Activated naive CD4-positive, alpha-beta T cell treated with anti-CD3 and anti-CD28 coated beads for 36 hours (primary cell): ENCODE measurements at regions not wholly inside any gene's neighbourhood (a gene's known extent, or its start where the extent isn't known, plus 50 kb on each side); places are given as distances from the start of the nearest gene placed in this dataset.

ENCODE experiments used
- CTCF ChIA-PET: fragments of 350-600 bp; sonication (Branson Sonifier 250); formaldehyde crosslinking; loops from one replicate; lab custom pipeline; 2021; ENCODE audit warnings: antibody characterized with exemption; lab: Charles Lee
- DNase-seq: peaks from one replicate; pipeline ENCODE4 v3.0.0-alpha.2; 2020
- H3K27ac Mint-ChIP-seq: one replicate; pipeline ENCODE4 v1.8.0; 2021; ENCODE audit warnings: mild to moderate bottlenecking, mixed read lengths
- H3K27me3 Mint-ChIP-seq: one replicate; pipeline ENCODE4 v1.8.0; 2021; ENCODE audit warnings: low read depth, mixed read lengths
- H3K36me3 Mint-ChIP-seq: one replicate; pipeline ENCODE4 v1.8.0; 2021; ENCODE audit warnings: low read depth, mixed read lengths
- H3K4me1 Mint-ChIP-seq: one replicate; pipeline ENCODE4 v1.8.0; 2021; ENCODE audit warnings: low read depth, mixed read lengths
- H3K4me3 Mint-ChIP-seq: one replicate; pipeline ENCODE4 v1.8.0; 2021; ENCODE audit warnings: mild to moderate bottlenecking, moderate library complexity, mixed read lengths
- H3K9me3 Mint-ChIP-seq: one replicate; pipeline ENCODE4 v1.8.0; 2021; ENCODE audit warnings: mixed read lengths
- intact Hi-C: fragments of 100-400 bp; cut with micrococcal nuclease; formaldehyde crosslinking; loops from one replicate; pipeline ENCODE4 v1.15.1; 2023

- Mint-ChIP-seq H3K36me3 (no peaks in the 10 kb centered on the region), H3K4me3 (no peak overlapping the region), H3K27me3 (no peaks in the 10 kb centered on the region), H3K4me1 (no peaks in the 10 kb centered on the region), H3K27ac (no peak overlapping the region), H3K9me3 (no peaks in the 10 kb centered on the region)
- intact Hi-C loops, result no loop called here
- DNase-seq, result no peak
- CTCF ChIA-PET, result no interaction called here
Observed at GRCh38 chr6:22471746-22472145, 97.6 kb upstream of the HDGFL1 start.

DNA sequence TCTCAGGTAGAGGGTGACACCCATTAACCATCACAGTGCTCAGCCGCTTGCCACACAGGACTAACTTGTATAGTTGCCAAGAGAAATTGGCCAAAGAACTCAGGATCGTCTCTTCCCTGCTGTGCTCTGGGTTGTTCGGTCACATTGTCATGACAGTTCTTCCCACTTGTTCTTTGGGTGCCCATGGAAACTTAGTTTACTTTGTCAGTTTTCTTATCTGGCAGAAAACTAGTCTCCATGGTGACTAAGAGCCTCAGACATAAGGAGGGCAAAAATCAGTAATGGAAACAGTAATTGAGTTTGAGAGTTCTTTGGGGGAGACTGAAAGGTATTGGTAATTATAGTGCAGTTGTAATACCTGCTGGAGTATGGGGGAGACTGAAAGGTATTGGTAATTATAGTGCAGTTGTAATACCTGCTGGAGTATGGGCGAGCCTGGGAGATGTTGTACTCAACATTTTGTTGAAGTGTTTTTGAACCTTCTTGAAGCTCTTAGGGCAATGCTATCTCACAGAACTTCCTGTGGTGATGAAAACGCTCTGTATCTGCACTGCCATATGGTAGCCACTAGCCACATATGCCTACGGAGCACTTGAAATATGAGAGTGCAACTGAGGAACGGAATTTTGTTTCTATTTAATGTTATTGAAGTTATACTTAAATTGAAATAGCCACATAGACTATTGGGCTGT is 95.2 kb upstream of the HDGFL1 start:
- Mint-ChIP-seq H3K9me3 (no peaks in the 10 kb centered on the region), H3K4me1 (no peaks in the 10 kb centered on the region), H3K4me3 (no peak overlapping the region), H3K27me3 (no peaks in the 10 kb centered on the region), H3K36me3 (no peaks in the 10 kb centered on the region), H3K27ac (no peak overlapping the region)
- CTCF ChIA-PET, result no interaction called here
- DNase-seq, result no peak
- intact Hi-C loops, result no loop called here

DNA sequence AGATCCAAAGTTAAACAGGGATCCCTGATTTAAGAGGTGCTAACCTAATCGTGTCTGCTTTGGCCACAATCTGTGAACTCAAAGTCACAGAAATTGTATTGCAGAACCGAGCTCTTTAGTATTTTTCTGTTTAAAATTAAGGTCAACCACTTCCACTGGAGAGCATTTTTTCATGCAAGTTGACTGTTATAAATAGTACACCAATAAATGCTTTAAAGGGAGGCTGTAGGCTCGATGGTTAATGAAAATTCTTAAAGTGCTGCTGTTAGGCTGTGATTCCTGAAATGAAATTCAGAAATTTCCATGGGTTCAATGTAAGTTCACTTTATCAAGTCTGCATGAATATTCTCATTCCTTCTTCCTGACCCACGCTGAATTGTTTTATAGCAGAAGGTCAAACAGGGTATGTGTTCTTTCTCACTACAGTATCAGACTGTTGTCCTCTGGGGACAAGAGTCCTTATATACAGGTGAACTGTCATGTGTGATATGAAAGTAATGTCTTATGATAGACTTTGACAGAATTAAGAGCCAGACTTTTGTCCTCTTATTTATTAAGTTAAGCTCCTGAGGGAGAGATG is 92.5 kb upstream of the HDGFL1 start:
- CTCF ChIA-PET, result no interaction called here
- no peak for DNase-seq
- no peak overlapping the region for H3K27ac Mint-ChIP-seq
- no peaks in the 10 kb centered on the region for H3K36me3 Mint-ChIP-seq
- no peaks in the 10 kb centered on the region for H3K4me1 Mint-ChIP-seq
- H3K9me3 Mint-ChIP-seq, result no peaks in the 10 kb centered on the region
- intact Hi-C loops, result no loop called here
- no peaks in the 10 kb centered on the region for H3K27me3 Mint-ChIP-seq
- H3K4me3 Mint-ChIP-seq, result no peak overlapping the region

- intact Hi-C loops, result no loop called here
- Mint-ChIP-seq H3K36me3 (no peaks in the 10 kb centered on the region), H3K27me3 (peaks cover 2% of the 10 kb centered on the region), H3K27ac (no peak overlapping the region), H3K4me1 (no peaks in the 10 kb centered on the region), H3K9me3 (peaks cover 1% of the 10 kb centered on the region), H3K4me3 (no peak overlapping the region)
- no peak for DNase-seq
- CTCF ChIA-PET, result no interaction called here
Observed at GRCh38 chr6:22497276-22497675, 72.1 kb upstream of the HDGFL1 start.

- H3K9me3 Mint-ChIP-seq, result peaks cover 1% of the 10 kb centered on the region
- H3K36me3 Mint-ChIP-seq, result no peaks in the 10 kb centered on the region
- intact Hi-C loops, result no loop called here
- no peak overlapping the region for H3K4me3 Mint-ChIP-seq
- DNase-seq, result no peak
- CTCF ChIA-PET, result no interaction called here
- H3K27ac Mint-ChIP-seq, result no peak overlapping the region
- H3K4me1 Mint-ChIP-seq, result no peaks in the 10 kb centered on the region
- no peaks in the 10 kb centered on the region for H3K27me3 Mint-ChIP-seq
Observed at GRCh38 chr6:22499815-22500214, 69.6 kb upstream of the HDGFL1 start.

- H3K9me3 Mint-ChIP-seq, result no peaks in the 10 kb centered on the region
- no peaks in the 10 kb centered on the region for H3K36me3 Mint-ChIP-seq
- CTCF ChIA-PET, result no interaction called here
- no peak overlapping the region for H3K27ac Mint-ChIP-seq
- H3K27me3 Mint-ChIP-seq, result no peaks in the 10 kb centered on the region
- no peak overlapping the region for H3K4me3 Mint-ChIP-seq
- DNase-seq, result no peak
- intact Hi-C loops, result no loop called here
- no peaks in the 10 kb centered on the region for H3K4me1 Mint-ChIP-seq
Observed at GRCh38 chr6:22506496-22506895, 62.9 kb upstream of the HDGFL1 start.

GRCh38 chr6:22512686-22513427 is 56.5 kb upstream of the HDGFL1 start:
- CTCF ChIA-PET, result no interaction called here
- intact Hi-C loops, result no loop called here
- Mint-ChIP-seq H3K36me3 (no peaks in the 10 kb centered on the region), H3K27ac (no peak overlapping the region), H3K4me1 (no peaks in the 10 kb centered on the region), H3K9me3 (no peaks in the 10 kb centered on the region), H3K27me3 (no peaks in the 10 kb centered on the region), H3K4me3 (no peak overlapping the region)
- no peak for DNase-seq

GRCh38 chr6:22513667-22514066 is 55.7 kb upstream of the HDGFL1 start:
- no peak for DNase-seq
- Mint-ChIP-seq H3K36me3 (no peaks in the 10 kb centered on the region), H3K9me3 (no peaks in the 10 kb centered on the region), H3K27me3 (no peaks in the 10 kb centered on the region), H3K4me1 (no peaks in the 10 kb centered on the region), H3K4me3 (no peak overlapping the region), H3K27ac (no peak overlapping the region)
- intact Hi-C loops, result no loop called here
- CTCF ChIA-PET, result no interaction called here

- no peaks in the 10 kb centered on the region for H3K9me3 Mint-ChIP-seq
- intact Hi-C loops, result no loop called here
- H3K4me1 Mint-ChIP-seq, result no peaks in the 10 kb centered on the region
- CTCF ChIA-PET, result interaction anchor here (0.6 kb wide), 1 partner anchor 1653 kb away, joined by 3 read pairs; no protein-coding TSS in a partner anchor
- no peak for DNase-seq
- no peak overlapping the region for H3K27ac Mint-ChIP-seq
- no peak overlapping the region for H3K4me3 Mint-ChIP-seq
- no peaks in the 10 kb centered on the region for H3K27me3 Mint-ChIP-seq
- no peaks in the 10 kb centered on the region for H3K36me3 Mint-ChIP-seq
Observed at GRCh38 chr6:22519237-22519636, 50.1 kb upstream of the HDGFL1 start.
